ENCODE measurements at regions not wholly inside any gene's neighbourhood (a gene's known extent, or its start where the extent isn't known, plus 50 kb on each side); places are given as distances from the start of the nearest gene placed in this dataset.

DNA sequence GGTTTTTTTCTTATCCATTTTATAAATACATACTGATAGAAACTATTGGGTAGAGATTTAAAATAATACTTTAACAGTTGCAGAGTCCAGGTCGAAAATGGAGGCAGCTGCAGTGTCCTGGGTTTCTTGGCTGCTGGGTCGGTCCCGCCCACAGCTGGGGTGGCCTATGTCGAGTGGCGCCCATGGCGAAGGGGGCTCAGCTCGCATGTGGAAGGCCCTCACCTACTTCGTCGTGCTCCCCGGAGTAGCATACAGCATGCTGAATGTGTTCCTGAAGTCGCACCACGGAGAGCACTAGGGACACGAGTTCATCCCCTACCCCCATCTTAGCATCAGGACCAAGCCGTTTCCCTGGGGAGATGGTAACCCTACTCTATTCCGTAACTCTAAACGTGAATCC lies 1304.9 kb upstream of the ADGRL2 start:
- no peaks in the 10 kb centered on the region for H3K9me3 ChIP-seq (replicated peaks)
- H3K4me1 ChIP-seq = no peaks in the 10 kb centered on the region
- H3K27ac ChIP-seq = no peak overlapping the region
- no peak overlapping the region for H3K4me3 ChIP-seq
- no peaks in the 10 kb centered on the region for H3K27me3 ChIP-seq
- no peaks in the 10 kb centered on the region for H3K36me3 ChIP-seq
- no peak for DNase-seq

DNA sequence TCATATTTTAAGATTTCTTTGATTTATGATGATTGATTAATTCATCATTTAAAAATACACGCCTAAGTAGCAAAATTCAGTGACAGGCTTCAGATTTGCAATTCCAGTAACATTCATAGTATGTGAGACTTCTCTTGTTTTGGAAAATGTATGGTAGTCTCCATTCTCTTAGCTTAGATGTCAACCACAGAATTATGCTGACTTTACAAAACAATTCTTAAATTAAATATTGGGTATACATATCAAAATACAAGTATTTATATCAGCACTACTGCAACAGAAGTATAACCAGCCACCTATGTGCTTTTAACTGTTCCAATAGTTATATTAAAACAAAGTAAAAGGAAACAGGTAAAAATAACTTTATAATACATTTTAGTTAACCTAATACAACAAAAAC lies 1328.6 kb upstream of the ADGRL2 start:
- Histone ChIP-seq H3K4me3 (no peak overlapping the region), H3K4me1 (no peaks in the 10 kb centered on the region), H3K27ac (no peak overlapping the region), H3K9me3 (replicated peaks) (no peaks in the 10 kb centered on the region), H3K27me3 (no peaks in the 10 kb centered on the region), H3K36me3 (no peaks in the 10 kb centered on the region)
- no peak for DNase-seq

DNA sequence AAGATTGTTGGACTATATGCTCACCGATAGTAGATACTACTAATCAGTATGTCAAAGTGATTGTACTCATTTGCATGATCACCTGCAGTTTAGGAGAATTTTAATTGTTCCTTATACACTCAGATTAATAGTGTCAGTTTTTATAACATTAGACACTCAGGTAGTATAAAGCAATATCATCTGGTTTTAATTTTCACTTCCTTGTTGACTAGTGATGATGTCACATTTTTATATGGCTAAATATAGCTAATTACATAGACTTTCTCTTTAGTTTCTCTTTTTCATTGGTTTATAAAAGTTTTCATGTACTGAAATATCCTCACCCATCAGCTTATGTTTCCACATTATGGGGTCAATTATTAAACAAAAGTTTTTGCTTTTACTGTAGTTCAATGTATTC lies 1332.4 kb upstream of the ADGRL2 start:
- Histone ChIP-seq H3K36me3 (no peaks in the 10 kb centered on the region), H3K4me1 (no peaks in the 10 kb centered on the region), H3K27me3 (no peaks in the 10 kb centered on the region), H3K27ac (no peak overlapping the region), H3K4me3 (no peak overlapping the region), H3K9me3 (replicated peaks) (no peaks in the 10 kb centered on the region)
- no peak for DNase-seq

DNA sequence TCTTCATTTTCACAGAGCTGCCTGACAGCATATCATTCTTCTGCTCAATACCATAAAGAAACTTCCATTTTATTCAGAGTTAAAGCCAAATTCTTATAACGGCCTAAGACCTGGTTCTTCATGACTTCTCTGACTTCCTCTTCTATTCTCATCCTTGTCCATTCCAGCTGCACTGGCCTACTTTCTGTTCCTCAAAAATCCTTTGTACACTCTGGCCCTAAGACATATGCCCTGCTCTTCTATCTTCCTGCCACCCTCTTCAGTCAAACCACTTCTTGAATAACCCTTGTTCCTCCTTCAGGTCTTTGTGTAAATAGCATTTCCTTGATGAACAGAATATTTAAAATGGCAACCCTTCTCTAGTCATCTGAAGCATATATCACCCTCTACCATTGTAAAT lies 1338.7 kb upstream of the ADGRL2 start:
- Histone ChIP-seq H3K4me3 (no peak overlapping the region), H3K36me3 (no peaks in the 10 kb centered on the region), H3K9me3 (replicated peaks) (no peaks in the 10 kb centered on the region), H3K27ac (no peak overlapping the region), H3K4me1 (no peaks in the 10 kb centered on the region), H3K27me3 (no peaks in the 10 kb centered on the region)
- DNase-seq = no peak

DNA sequence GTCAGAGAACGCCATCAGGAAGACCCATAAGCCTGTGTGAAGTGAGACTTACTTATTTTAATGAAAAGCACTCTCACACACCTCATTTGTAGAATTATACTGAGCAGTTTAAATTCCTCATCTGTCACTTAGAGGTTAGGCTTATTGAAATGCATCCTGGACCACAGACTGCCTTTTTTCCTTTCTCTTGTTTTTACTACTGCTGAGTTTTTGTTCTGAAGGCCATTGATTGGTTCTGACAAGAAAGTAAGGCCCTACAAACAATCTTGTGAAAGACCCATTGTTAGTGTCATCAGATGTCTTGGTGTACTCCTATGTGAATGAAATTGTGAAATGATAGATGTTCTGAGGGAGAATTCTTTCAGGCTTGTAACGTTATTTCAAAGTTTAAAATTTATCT lies 1343.3 kb upstream of the ADGRL2 start:
- no peak overlapping the region for H3K27ac ChIP-seq
- 0 out of 2 replicates have a peak, but pooled peaks cover 2% of the 10 kb centered on the region for H3K9me3 ChIP-seq (replicated peaks)
- DNase-seq = no peak
- no peaks in the 10 kb centered on the region for H3K27me3 ChIP-seq
- no peaks in the 10 kb centered on the region for H3K4me1 ChIP-seq
- H3K4me3 ChIP-seq = no peak overlapping the region
- H3K36me3 ChIP-seq = no peaks in the 10 kb centered on the region

DNA sequence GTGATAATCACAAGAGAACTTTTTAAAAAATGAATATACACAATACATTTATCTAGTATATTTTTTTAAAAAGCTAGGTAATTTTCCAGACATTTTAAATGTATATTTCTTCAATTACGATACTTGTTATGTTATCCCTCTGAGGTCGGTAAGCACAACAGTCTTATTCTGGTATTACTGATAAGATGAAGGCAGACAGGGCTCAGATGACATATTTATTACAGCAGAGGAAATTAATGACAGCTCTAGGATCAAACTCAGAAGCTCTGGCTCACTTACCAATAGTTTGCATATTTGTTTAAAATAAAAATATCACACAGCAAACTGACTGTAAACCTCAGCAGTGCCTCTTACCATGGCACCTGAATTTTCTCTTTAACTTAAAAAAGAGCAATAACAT lies 1347.0 kb upstream of the ADGRL2 start:
- H3K4me3 ChIP-seq = no peak overlapping the region
- H3K9me3 ChIP-seq (replicated peaks) = 0 out of 2 replicates have a peak, but pooled peaks cover 2% of the 10 kb centered on the region
- no peaks in the 10 kb centered on the region for H3K36me3 ChIP-seq
- no peaks in the 10 kb centered on the region for H3K27me3 ChIP-seq
- no peak for DNase-seq
- no peak overlapping the region for H3K27ac ChIP-seq
- no peaks in the 10 kb centered on the region for H3K4me1 ChIP-seq

DNA sequence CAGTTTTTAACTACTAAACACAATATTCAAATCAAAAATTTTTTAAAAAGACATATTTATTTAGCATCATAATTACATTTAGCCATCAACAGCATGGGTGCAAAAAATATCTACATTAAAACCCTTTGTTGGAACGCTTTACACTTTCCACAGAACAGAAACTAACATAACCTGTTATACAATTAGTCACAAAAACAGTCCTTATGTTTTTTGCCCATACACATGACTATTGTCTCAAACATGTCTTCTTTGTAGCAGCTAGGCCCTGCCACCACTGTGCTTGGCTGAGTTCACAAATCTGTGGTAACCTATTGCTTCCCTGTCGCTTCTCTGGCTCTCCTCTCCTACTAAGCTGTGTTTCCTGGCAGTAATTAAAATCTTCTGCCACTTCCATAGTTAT lies 1350.0 kb upstream of the ADGRL2 start:
- DNase-seq = no peak
- Histone ChIP-seq H3K27me3 (no peaks in the 10 kb centered on the region), H3K4me3 (no peak overlapping the region), H3K4me1 (no peaks in the 10 kb centered on the region), H3K36me3 (no peaks in the 10 kb centered on the region), H3K27ac (no peak overlapping the region), H3K9me3 (replicated peaks) (0 out of 2 replicates have a peak, but pooled peaks cover 2% of the 10 kb centered on the region)

DNA sequence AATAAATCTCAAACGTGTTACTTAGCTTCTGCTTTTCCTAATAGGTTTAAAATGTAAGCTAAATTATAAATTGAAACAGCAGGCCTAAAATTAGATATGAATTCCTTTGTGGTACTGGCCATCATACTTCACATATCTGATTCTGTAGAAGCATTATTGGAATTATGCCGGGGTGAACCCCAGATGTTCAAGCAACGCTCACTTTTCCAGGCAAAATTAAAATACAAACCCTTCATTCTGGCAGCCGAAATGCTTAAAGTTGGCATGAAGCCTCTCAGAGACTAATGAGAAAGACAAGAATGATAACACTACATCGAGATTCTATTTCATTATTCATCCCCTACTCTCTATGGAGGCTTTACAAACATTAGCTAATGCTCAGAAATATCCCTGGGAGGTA lies 1352.7 kb upstream of the ADGRL2 start:
- Histone ChIP-seq H3K4me3 (no peak overlapping the region), H3K4me1 (peaks cover 11% of the 10 kb centered on the region), H3K27ac (no peak overlapping the region), H3K36me3 (no peaks in the 10 kb centered on the region), H3K27me3 (no peaks in the 10 kb centered on the region), H3K9me3 (replicated peaks) (no peaks in the 10 kb centered on the region)
- DNase-seq = no peak

DNA sequence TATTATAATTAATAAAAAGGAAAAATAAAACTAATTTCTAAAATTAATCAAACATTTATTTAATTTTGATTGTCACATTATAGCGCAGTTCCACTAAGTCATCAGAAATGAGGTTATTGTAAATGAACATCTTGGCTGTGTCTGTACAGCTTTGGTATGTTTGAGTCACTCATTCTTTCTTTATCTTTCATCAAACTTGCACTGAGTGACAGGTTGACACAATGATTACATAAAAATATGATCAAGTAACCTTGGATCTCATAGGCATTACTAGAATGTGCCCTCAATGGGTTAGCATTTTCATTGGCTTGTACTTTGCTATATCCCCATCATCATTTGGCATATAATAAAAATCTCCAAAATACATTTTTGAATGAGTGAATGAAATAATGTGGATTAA lies 1353.2 kb upstream of the ADGRL2 start:
- DNase-seq = no peak
- no peak overlapping the region for H3K27ac ChIP-seq
- peaks cover 11% of the 10 kb centered on the region for H3K4me1 ChIP-seq
- no peaks in the 10 kb centered on the region for H3K27me3 ChIP-seq
- no peaks in the 10 kb centered on the region for H3K36me3 ChIP-seq
- H3K9me3 ChIP-seq (replicated peaks) = no peaks in the 10 kb centered on the region
- no peak overlapping the region for H3K4me3 ChIP-seq

DNA sequence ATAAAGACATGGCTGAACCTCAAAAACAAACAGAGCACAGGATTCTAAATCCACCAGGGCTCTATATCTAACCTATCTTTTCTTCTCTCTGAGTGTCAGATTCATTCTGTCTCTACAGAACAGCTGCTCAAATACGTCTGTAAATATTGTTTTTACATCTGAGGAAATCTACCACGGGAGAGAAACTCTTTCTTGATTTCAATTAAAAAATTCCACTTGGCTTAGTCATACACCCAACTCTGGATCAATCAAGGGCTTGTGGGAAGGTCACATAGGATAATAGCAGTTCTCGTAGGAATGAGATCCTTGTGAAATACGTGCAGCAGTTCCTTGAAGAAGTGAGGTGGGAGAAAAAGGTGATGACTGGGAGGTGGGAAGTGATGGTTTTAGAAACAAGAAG lies 1355.7 kb upstream of the ADGRL2 start:
- Histone ChIP-seq H3K9me3 (replicated peaks) (no peaks in the 10 kb centered on the region), H3K27me3 (no peaks in the 10 kb centered on the region), H3K27ac (peak overlapping the region; percentile 28), H3K36me3 (no peaks in the 10 kb centered on the region), H3K4me1 (peaks cover 11% of the 10 kb centered on the region), H3K4me3 (no peak overlapping the region)
- peak; percentile 8 to 67 for DNase-seq

DNA sequence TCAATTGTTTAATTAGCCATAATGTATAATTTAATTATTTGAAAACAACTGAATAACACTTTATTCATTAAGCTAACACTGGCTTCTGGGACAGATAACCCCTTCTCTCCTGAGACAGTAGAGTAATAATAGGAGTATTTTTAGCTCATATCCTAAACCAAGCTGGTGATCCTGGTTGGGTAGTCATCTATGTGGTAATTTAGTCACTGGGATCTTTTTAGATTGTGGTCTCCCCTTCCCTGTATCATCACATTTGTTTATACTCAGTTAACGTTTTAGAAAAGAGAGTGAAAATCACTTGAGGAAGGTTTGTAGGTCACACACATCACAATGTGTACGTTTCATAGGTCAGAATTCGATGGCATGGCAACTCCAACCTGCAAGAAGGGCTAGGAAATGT lies 1356.6 kb upstream of the ADGRL2 start:
- Histone ChIP-seq H3K27ac (no peak overlapping the region), H3K36me3 (no peaks in the 10 kb centered on the region), H3K9me3 (replicated peaks) (no peaks in the 10 kb centered on the region), H3K27me3 (no peaks in the 10 kb centered on the region), H3K4me1 (peaks cover 11% of the 10 kb centered on the region), H3K4me3 (no peak overlapping the region)
- no peak for DNase-seq

DNA sequence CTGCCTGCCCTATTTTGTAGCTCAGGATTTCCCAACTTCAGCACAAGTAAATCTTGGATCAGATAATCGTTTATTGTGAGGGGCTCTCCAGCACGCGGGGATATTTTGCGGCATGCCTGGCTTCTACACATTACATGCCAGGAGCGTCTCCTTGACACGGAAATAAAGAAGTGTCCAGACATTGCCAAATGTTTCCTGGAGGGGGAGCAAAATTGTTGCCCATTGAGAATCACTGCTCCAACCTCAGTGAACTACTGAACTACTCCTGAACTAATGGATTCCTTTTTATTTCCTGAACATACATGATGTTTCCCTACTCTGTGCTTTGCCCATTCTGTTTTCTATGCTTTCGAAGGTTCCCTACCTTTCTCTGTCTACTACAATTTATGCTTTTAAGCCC lies 1359.1 kb upstream of the ADGRL2 start:
- no peaks in the 10 kb centered on the region for H3K36me3 ChIP-seq
- no peaks in the 10 kb centered on the region for H3K27me3 ChIP-seq
- peaks cover 11% of the 10 kb centered on the region for H3K4me1 ChIP-seq
- DNase-seq = no peak
- no peaks in the 10 kb centered on the region for H3K9me3 ChIP-seq (replicated peaks)
- H3K4me3 ChIP-seq = no peak overlapping the region
- no peak overlapping the region for H3K27ac ChIP-seq

DNA sequence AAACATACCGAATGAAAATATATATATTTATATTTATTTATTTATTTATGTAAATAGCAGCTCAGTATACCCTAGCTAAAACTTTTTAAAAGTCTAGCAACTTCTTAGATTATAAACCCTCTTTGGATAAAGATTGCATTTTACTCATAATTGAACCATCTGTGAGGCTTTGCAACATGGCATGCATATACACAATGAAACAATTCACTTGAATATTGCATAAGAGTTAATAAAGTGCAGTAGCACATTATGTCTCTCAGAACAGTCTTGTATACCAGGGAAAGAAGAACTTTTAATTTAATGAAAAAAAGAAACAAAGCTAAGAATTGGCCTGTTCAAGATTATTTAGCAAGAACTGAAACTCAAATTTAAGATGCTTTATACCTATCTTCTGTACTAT lies 1363.9 kb upstream of the ADGRL2 start:
- H3K9me3 ChIP-seq (replicated peaks) = no peaks in the 10 kb centered on the region
- H3K36me3 ChIP-seq = no peaks in the 10 kb centered on the region
- DNase-seq = no peak
- no peak overlapping the region for H3K4me3 ChIP-seq
- H3K27me3 ChIP-seq = no peaks in the 10 kb centered on the region
- H3K27ac ChIP-seq = no peak overlapping the region
- no peaks in the 10 kb centered on the region for H3K4me1 ChIP-seq

DNA sequence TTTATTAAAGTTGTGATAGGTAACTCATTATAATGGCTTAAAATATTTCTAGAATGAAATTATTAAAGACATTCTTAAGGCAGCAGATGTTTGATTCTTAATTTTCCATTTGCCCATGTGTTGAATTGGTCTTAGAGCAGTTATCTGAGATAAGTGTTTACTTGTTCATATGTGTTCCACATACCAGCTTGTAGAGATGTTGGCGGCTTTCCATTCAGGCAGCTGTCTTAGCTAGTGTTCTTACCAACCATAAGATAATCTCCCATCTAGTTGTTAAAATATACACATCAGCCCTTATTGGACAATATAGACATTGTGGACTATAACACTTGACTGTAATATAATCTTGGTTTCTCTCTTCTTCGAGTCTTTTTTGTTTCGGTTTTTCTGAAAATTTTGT lies 1372.9 kb upstream of the ADGRL2 start:
- Histone ChIP-seq H3K36me3 (no peaks in the 10 kb centered on the region), H3K27ac (peak overlapping the region; percentile 8; the same call in 1 of the 2 replicates), H3K4me1 (peaks cover 14% of the 10 kb centered on the region), H3K27me3 (no peaks in the 10 kb centered on the region), H3K4me3 (no peak overlapping the region), H3K9me3 (replicated peaks) (peaks cover 3% of the 10 kb centered on the region; the same call in 1 of the 2 replicates)
- DNase-seq = peak; percentile 85 to 92

DNA sequence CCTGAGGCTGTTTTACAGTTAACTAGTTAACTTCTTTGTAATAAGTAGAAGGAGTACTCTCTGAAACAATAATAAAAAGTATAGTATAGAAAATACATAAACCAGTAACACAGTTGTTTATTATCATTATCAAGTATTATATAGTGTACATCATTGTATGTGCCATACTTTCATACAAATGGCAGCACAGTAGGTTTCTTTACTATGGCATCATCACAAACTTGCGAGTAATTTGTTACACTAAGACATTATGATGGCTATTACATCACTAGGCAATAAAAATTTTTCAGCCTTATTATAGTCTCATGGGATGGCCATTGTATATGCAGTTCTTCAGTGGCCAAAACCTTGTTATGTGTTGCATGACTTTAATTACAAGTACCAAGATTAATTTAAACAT lies 1376.5 kb upstream of the ADGRL2 start:
- no peak overlapping the region for H3K4me3 ChIP-seq
- no peaks in the 10 kb centered on the region; the same call in 1 of the 2 replicates for H3K9me3 ChIP-seq (replicated peaks)
- peaks cover 14% of the 10 kb centered on the region for H3K4me1 ChIP-seq
- H3K27me3 ChIP-seq = no peaks in the 10 kb centered on the region
- no peak for DNase-seq
- H3K36me3 ChIP-seq = no peaks in the 10 kb centered on the region
- no peak overlapping the region for H3K27ac ChIP-seq

DNA sequence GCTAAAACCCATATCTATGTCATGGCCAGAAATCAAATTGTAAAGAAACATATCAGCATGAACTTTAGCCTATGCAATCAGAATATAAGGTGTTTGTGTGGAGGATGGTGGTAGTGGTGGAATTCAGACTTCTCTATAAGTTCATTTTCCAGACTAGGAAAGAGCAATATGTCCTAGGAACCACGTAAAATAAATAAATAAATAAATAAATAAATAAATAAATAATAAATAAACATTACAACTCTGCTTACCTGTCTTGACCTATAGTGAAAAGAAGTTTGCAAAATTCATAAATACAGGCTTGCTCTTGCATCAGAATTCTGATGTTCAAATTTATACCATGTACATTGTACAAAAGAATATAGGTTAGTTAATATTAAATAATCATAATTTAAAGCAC lies 1382.6 kb upstream of the ADGRL2 start:
- no peak overlapping the region for H3K4me3 ChIP-seq
- DNase-seq = no peak
- H3K9me3 ChIP-seq (replicated peaks) = no peaks in the 10 kb centered on the region; the same call in 1 of the 2 replicates
- H3K36me3 ChIP-seq = no peaks in the 10 kb centered on the region
- H3K4me1 ChIP-seq = no peaks in the 10 kb centered on the region
- H3K27me3 ChIP-seq = no peaks in the 10 kb centered on the region
- H3K27ac ChIP-seq = no peak overlapping the region

DNA sequence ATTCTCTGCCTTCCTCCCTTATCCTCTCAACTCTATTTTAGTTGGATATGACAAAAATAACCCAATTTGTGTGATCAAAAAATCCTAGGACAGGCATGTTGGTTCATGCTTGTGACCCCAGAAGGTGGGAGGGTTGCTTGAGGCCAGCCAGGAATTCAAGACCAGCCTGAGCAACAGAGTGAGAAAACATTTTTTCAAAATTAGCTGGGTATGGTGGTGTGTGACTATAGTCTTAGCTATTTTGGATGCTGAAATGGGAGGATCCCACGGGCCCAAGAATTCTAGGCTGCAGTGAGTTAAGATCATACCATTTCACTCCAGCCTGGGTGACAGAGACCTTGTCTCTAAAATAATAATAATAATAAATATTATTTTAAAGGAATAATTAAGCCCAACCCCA lies 1383.1 kb upstream of the ADGRL2 start:
- no peak overlapping the region for H3K4me3 ChIP-seq
- no peaks in the 10 kb centered on the region for H3K36me3 ChIP-seq
- no peak overlapping the region for H3K27ac ChIP-seq
- DNase-seq = no peak
- H3K9me3 ChIP-seq (replicated peaks) = no peaks in the 10 kb centered on the region
- H3K27me3 ChIP-seq = no peaks in the 10 kb centered on the region
- no peaks in the 10 kb centered on the region for H3K4me1 ChIP-seq
